HG02759 (cell line): ENCODE measurements at regions not wholly inside any gene's neighbourhood (a gene's known extent, or its start where the extent isn't known, plus 50 kb on each side); places are given as distances from the start of the nearest gene placed in this dataset.
"Not testable (repeated sequence)": the region's sequence is repeated elsewhere in the genome, so short reads cannot be mapped to it uniquely, and the experiment has no call there.

ENCODE experiments used
- ATAC-seq: cut with Tn5 transposase; IDR thresholded peaks from one replicate; pipeline ENCODE4 v1.9.1; 2021; ENCODE audit warnings: mild to moderate bottlenecking, moderate library complexity; ENCODE audit not compliant: unreplicated experiment

GRCh38 chr12:33817713-33818112, 204.6 kb upstream of the ALG10 start:
- no peak for ATAC-seq

- no peak for ATAC-seq
Measured at GRCh38 chr12:33818313-33818712, 204.0 kb upstream of the ALG10 start.

GRCh38 chr12:33825442-33825841, 196.9 kb upstream of the ALG10 start:
- ATAC-seq = no peak

- no peak for ATAC-seq
Measured at GRCh38 chr12:33825986-33826602, 196.2 kb upstream of the ALG10 start.

GRCh38 chr12:33828326-33828725, 194.0 kb upstream of the ALG10 start:
- no peak for ATAC-seq

- no peak for ATAC-seq
Measured at GRCh38 chr12:33830070-33830469, 192.2 kb upstream of the ALG10 start.

GRCh38 chr12:33832900-33833299, 189.4 kb upstream of the ALG10 start:
- ATAC-seq = no peak

- ATAC-seq = no peak
Measured at GRCh38 chr12:33834672-33835071, 187.6 kb upstream of the ALG10 start.

GRCh38 chr12:33876618-33877017, 145.7 kb upstream of the ALG10 start:
- no peak for ATAC-seq

GRCh38 chr12:33892425-33892824, 129.9 kb upstream of the ALG10 start:
- ATAC-seq = no peak

GRCh38 chr12:33920460-33920859, 101.8 kb upstream of the ALG10 start:
- not testable (repeated sequence) for ATAC-seq

GRCh38 chr12:33926095-33926494, 96.2 kb upstream of the ALG10 start:
- ATAC-seq = no peak

- not testable (repeated sequence) for ATAC-seq
Measured at GRCh38 chr12:33937669-33938068, 84.6 kb upstream of the ALG10 start.

GRCh38 chr12:33942172-33942571, 80.1 kb upstream of the ALG10 start:
- no peak for ATAC-seq

- no peak for ATAC-seq
Measured at GRCh38 chr12:33944703-33945437, 77.4 kb upstream of the ALG10 start.

- ATAC-seq = no peak
Measured at GRCh38 chr12:33945438-33945784, 76.9 kb upstream of the ALG10 start.

GRCh38 chr12:33966219-33966618, 56.1 kb upstream of the ALG10 start:
- ATAC-seq = not testable (repeated sequence)

- ATAC-seq = no peak
Measured at GRCh38 chr12:33967760-33968159, 54.5 kb upstream of the ALG10 start.
